ENCODE measurements at regions not wholly inside any gene's neighbourhood (a gene's known extent, or its start where the extent isn't known, plus 50 kb on each side); places are given as distances from the start of the nearest gene placed in this dataset.

GRCh38 chr3:11089931-11090330 is 64.4 kb upstream of the HRH1 start:
- DNase-seq (ENCODE audit: low read depth in 2 of 2) = no peak

- no peak for DNase-seq (ENCODE audit: low read depth in 2 of 2)
These were observed 63.7 kb upstream of the HRH1 start for GRCh38 chr3:11090551-11090950.

- DNase-seq (ENCODE audit: low read depth in 2 of 2) = no peak
These were observed 63.2 kb upstream of the HRH1 start for GRCh38 chr3:11091088-11091590.

GRCh38 chr3:11091791-11092190 is 62.5 kb upstream of the HRH1 start:
- no peak for DNase-seq (ENCODE audit: low read depth in 2 of 2)

GRCh38 chr3:11093823-11094340 is 60.4 kb upstream of the HRH1 start:
- no peak for DNase-seq (ENCODE audit: low read depth in 2 of 2)

- no peak for DNase-seq (ENCODE audit: low read depth in 2 of 2)
These were observed 58.4 kb upstream of the HRH1 start for GRCh38 chr3:11095932-11096265.

- peak; percentile 68 for DNase-seq (ENCODE audit: low read depth in 2 of 2)
These were observed 57.8 kb upstream of the HRH1 start for GRCh38 chr3:11096266-11097139.

- DNase-seq (ENCODE audit: low read depth in 2 of 2) = no peak
These were observed 55.0 kb upstream of the HRH1 start for GRCh38 chr3:11099306-11099705.

Data from fibroblast of skin of left biceps (primary cell).